IMR-90 (cell line): ENCODE measurements at regions not wholly inside any gene's neighbourhood (a gene's known extent, or its start where the extent isn't known, plus 50 kb on each side); places are given as distances from the start of the nearest gene placed in this dataset.

Source experiments
- ATAC-seq: fragments of 200-7000 bp; cut with Tn5 transposase; 2 replicates; pipeline ENCODE4 v1.9.1; 2020; ENCODE audit warnings: low read depth, mild to moderate bottlenecking, moderate library complexity
- BruUV-seq: library from RNA; stranded (reverse); fragments of 400-500 nt; replicated peaks from 2 replicates; lab custom pipeline; 2021; lab: Mats Ljungman, UMichigan
- CTCF ChIA-PET: fragments of 300-600 bp; formaldehyde crosslinking; extraction: SDS; loops from one replicate; lab custom pipeline; 2021; ENCODE audit warnings: antibody characterized with exemption; lab: Yijun Ruan, JAX
- POLR2A ChIA-PET: fragments of 300-600 bp; sonication (Branson Sonifier 250); formaldehyde crosslinking; loops from one replicate; lab custom pipeline; 2022; ENCODE audit warnings: antibody characterized with exemption; ENCODE audit not compliant: unreplicated experiment; lab: Charles Lee
- DNase-seq: peaks from one replicate; pipeline ENCODE4 v3.0.0; 2013
- H2AFZ ChIP-seq: replicated peaks from 2 replicates; pipeline ENCODE3; 2013; ENCODE audit warnings: low read length, mild to moderate bottlenecking; ENCODE audit not compliant: poor library complexity
- H2AK5ac ChIP-seq: 2 replicates; pipeline ENCODE4 v1.6.1; 2013; ENCODE audit warnings: low read depth, low read length, inconsistent platforms
- H2AK9ac ChIP-seq: replicated peaks from 2 replicates; pipeline ENCODE3; 2013; ENCODE audit warnings: mild to moderate bottlenecking, low read depth, low read length, moderate library complexity; ENCODE audit not compliant: poor library complexity
- H2BK120ac ChIP-seq: 2 replicates; pipeline ENCODE4 v1.6.1; 2013; ENCODE audit warnings: low read depth, low read length, inconsistent platforms
- H2BK15ac ChIP-seq: 3 replicates; pipeline ENCODE4 v1.6.1; 2013; ENCODE audit warnings: low read depth, low read length, inconsistent platforms
- H2BK20ac ChIP-seq: 2 replicates; pipeline ENCODE4 v1.6.1; 2013; ENCODE audit warnings: low read depth, mild to moderate bottlenecking, inconsistent platforms, low read length, moderate library complexity
- H2BK5ac ChIP-seq: 2 replicates; pipeline ENCODE4 v1.6.1; 2013; ENCODE audit warnings: mild to moderate bottlenecking, low read depth, low read length, inconsistent platforms; ENCODE audit not compliant: poor library complexity, severe bottlenecking
- H3K14ac ChIP-seq: replicated peaks from 2 replicates; pipeline ENCODE4 v1.6.1; 2013; ENCODE audit warnings: low read depth, low read length, inconsistent platforms
- H3K18ac ChIP-seq: 2 replicates; pipeline ENCODE4 v1.6.1; 2013; ENCODE audit warnings: low read depth, low read length, control low read depth
- H3K23ac ChIP-seq: 2 replicates; pipeline ENCODE4 v1.6.1; 2013; ENCODE audit warnings: low read depth, low read length, inconsistent platforms
- H3K27ac ChIP-seq: 2 replicates; pipeline ENCODE4 v1.5.1; 2013; ENCODE audit warnings: mild to moderate bottlenecking, control low read depth, low read length; ENCODE audit not compliant: insufficient read depth
- H3K27me3 ChIP-seq: 2 replicates; pipeline ENCODE4 v1.6.1; 2013; ENCODE audit warnings: low read length; ENCODE audit not compliant: control insufficient read depth, insufficient read depth
- H3K36me3 ChIP-seq: 2 replicates; pipeline ENCODE4 v1.6.1; 2013; ENCODE audit warnings: low read length, mixed read lengths; ENCODE audit not compliant: control insufficient read depth, insufficient read depth
- H3K4ac ChIP-seq: 2 replicates; pipeline ENCODE4 v1.6.1; 2013; ENCODE audit warnings: low read depth, low read length, inconsistent platforms
- H3K4me1 ChIP-seq: 2 replicates; pipeline ENCODE4 v1.6.1; 2013; ENCODE audit warnings: low read length, mixed read lengths; ENCODE audit not compliant: control insufficient read depth, insufficient read depth
- H3K4me2 ChIP-seq: 2 replicates; pipeline ENCODE4 v1.6.1; 2013; ENCODE audit warnings: low read depth, mild to moderate bottlenecking, control low read depth, low read length, moderate library complexity
- H3K4me3 ChIP-seq: 2 replicates; pipeline ENCODE4 v1.5.1; 2013; ENCODE audit warnings: low read depth, mild to moderate bottlenecking, control low read depth, low read length, moderate library complexity; ENCODE audit not compliant: insufficient read depth
- H3K56ac ChIP-seq: 2 replicates; pipeline ENCODE4 v1.6.1; 2013; ENCODE audit warnings: low read length, inconsistent platforms; ENCODE audit not compliant: insufficient read depth; ENCODE audit errors: extremely low read depth
- H3K79me1 ChIP-seq, 2 experiments: 2 replicates each; pipeline ENCODE4 v1.6.1; 2013; ENCODE audit warnings: low read length in 2 of 2, inconsistent platforms in 1 of 2, low read depth in 1 of 2
- H3K9ac ChIP-seq: 2 replicates; pipeline ENCODE4 v1.6.1; 2013; ENCODE audit warnings: low read depth, low read length, control low read depth
- H3K9me1 ChIP-seq: 2 replicates; pipeline ENCODE4 v1.6.1; 2013; ENCODE audit warnings: low read length, inconsistent platforms; ENCODE audit not compliant: insufficient read depth
- H3K9me3 ChIP-seq: 2 replicates; pipeline ENCODE4 v1.6.1; 2013; ENCODE audit warnings: low read length; ENCODE audit not compliant: control insufficient read depth, insufficient read depth
- H4K20me1 ChIP-seq: 2 replicates; pipeline ENCODE4 v1.6.1; 2013; ENCODE audit warnings: low read length, inconsistent platforms; ENCODE audit not compliant: insufficient read depth
- H4K5ac ChIP-seq: 2 replicates; pipeline ENCODE4 v1.6.1; 2013; ENCODE audit warnings: mild to moderate bottlenecking, low read depth, low read length, control low read depth
- H4K8ac ChIP-seq, 2 experiments: 2 replicates each; pipeline ENCODE4 v1.6.1; 2013; ENCODE audit warnings: low read depth in 2 of 2, low read length in 2 of 2, control low read depth in 1 of 2, inconsistent platforms in 1 of 2
- H4K91ac ChIP-seq: 2 replicates; pipeline ENCODE4 v1.6.1; 2013; ENCODE audit warnings: low read depth, low read length, inconsistent platforms; ENCODE audit not compliant: insufficient read depth
- BHLHE40 ChIP-seq: fragments of 150-350 bp; IDR thresholded peaks from 2 replicates; pipeline ENCODE4 v1.6.1; 2016; ENCODE audit warnings: mild to moderate bottlenecking, low read depth, low read length
- CHD1 ChIP-seq: IDR thresholded peaks from 2 replicates; pipeline ENCODE4 v1.6.1; 2012; ENCODE audit warnings: low read depth, low read length, improper control_type of control experiment
- FOS ChIP-seq: fragments of 150-350 bp; IDR thresholded peaks from 2 replicates; pipeline ENCODE4 v1.6.1; 2016; ENCODE audit warnings: low read depth, low read length
- MAFK ChIP-seq: IDR thresholded peaks from 2 replicates; pipeline ENCODE4 v1.6.1; 2012; ENCODE audit warnings: low read depth, low read length, improper control_type of control experiment
- NFE2L2 ChIP-seq: fragments of 150-350 bp; IDR thresholded peaks from 2 replicates; pipeline ENCODE4 v1.6.1; 2016; ENCODE audit warnings: low read depth, mild to moderate bottlenecking, low read length
- RCOR1 ChIP-seq: IDR thresholded peaks from 2 replicates; pipeline ENCODE4 v1.6.1; 2012; ENCODE audit warnings: mild to moderate bottlenecking, low read length, improper control_type of control experiment; ENCODE audit not compliant: insufficient replicate concordance
- SMC3 ChIP-seq: fragments of 150-350 bp; IDR thresholded peaks from 2 replicates; pipeline ENCODE4 v1.6.1; 2016; ENCODE audit warnings: low read depth, mild to moderate bottlenecking, antibody characterized with exemption, low read length, moderate library complexity
- USF2 ChIP-seq: fragments of 150-350 bp; IDR thresholded peaks from 2 replicates; pipeline ENCODE4 v1.6.1; 2017; ENCODE audit warnings: mild to moderate bottlenecking, antibody characterized with exemption, low read length, low read depth
- WGBS, 2 experiments: methylation state at CpG; one replicate each; pipeline versions ENCODE4 v1.1.5 to v1.1.7; 2013; ENCODE audit warnings: missing lambda C conversion rate in 2 of 2; ENCODE audit not compliant: insufficient read length in 1 of 2; ENCODE audit errors: extremely low coverage in 2 of 2; 5-methylcytosine and 5-hydroxymethylcytosine counted together
- dilution Hi-C: fragments of 300-500 bp; cut with HindIII; formaldehyde crosslinking; loops from one replicate; pipeline ENCODE4 v1.14.3; 2018; ENCODE audit warnings: low sequenced_read_pairs; ENCODE audit not compliant: unreplicated experiment
- in situ Hi-C: fragments of 300-500 bp; cut with MboI; formaldehyde crosslinking; loops from 3 replicates; pipeline ENCODE4 v1.14.3; 2019; ENCODE audit warnings: low sequenced_read_pairs, inconsistent platforms, mixed read lengths
- intact Hi-C: fragments of 100-400 bp; cut with micrococcal nuclease; formaldehyde crosslinking; loops from 2 replicates; pipeline ENCODE4 v1.10.0; 2022
- TF ChIP-seq, protein P1 (sequence below): conservative IDR thresholded peaks from 2 replicates; pipeline ENCODE4 v1.5.1; 2012; ENCODE audit warnings: mild to moderate bottlenecking, low read depth, low read length, improper control_type of control experiment

DNA sequence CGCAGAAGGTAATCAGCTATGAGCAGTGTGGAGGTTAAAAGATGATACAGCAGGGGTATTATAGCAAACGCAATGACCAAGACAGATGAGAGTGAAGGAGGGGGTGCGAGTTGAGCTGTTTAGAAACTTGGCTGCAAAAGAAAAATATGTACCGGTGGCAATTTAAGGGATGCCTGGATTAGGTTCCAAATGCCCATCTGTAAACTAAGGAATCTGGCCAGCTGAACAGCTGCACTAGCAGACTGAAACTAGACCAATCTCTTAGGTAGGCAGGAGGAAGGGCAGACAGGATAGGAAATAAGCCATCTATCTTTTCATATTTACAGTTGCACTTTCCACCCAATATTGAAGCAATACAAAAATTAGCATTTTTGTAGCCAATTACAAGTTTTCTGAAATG lies 407.6 kb downstream of the HTR1B start:
- H3K9ac ChIP-seq: no peak overlapping the region
- dilution Hi-C loops: no loop called here

More for the DNA sequence above, 407.6 kb downstream of the HTR1B start:
- no peak for TF ChIP-seq SMC3
- no peak for TF ChIP-seq USF2
- no peak for TF ChIP-seq FOS
- no peak for TF ChIP-seq CHD1
- TF ChIP-seq, protein P1, sequence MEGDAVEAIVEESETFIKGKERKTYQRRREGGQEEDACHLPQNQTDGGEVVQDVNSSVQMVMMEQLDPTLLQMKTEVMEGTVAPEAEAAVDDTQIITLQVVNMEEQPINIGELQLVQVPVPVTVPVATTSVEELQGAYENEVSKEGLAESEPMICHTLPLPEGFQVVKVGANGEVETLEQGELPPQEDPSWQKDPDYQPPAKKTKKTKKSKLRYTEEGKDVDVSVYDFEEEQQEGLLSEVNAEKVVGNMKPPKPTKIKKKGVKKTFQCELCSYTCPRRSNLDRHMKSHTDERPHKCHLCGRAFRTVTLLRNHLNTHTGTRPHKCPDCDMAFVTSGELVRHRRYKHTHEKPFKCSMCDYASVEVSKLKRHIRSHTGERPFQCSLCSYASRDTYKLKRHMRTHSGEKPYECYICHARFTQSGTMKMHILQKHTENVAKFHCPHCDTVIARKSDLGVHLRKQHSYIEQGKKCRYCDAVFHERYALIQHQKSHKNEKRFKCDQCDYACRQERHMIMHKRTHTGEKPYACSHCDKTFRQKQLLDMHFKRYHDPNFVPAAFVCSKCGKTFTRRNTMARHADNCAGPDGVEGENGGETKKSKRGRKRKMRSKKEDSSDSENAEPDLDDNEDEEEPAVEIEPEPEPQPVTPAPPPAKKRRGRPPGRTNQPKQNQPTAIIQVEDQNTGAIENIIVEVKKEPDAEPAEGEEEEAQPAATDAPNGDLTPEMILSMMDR: no peak
- TF ChIP-seq MAFK: no peak
- no peak for TF ChIP-seq BHLHE40
- TF ChIP-seq RCOR1: no peak
- no peak for TF ChIP-seq NFE2L2
- Histone ChIP-seq H3K18ac (no peak overlapping the region), H3K79me1 (no peaks in the 10 kb centered on the region), H4K20me1 (no peaks in the 10 kb centered on the region), H2AK9ac (no peak overlapping the region), H2AK5ac (no peak overlapping the region), H3K4me1 (0 out of 2 replicates have a peak, but pooled peaks cover 2% of the 10 kb centered on the region), H4K8ac (no peak overlapping the region), H3K27ac (no peak overlapping the region), H2BK5ac (no peak overlapping the region), H2BK15ac (no peak overlapping the region), H3K9me1 (no peaks in the 10 kb centered on the region), H3K23ac (no peak overlapping the region), H3K14ac (no peak overlapping the region), H4K5ac (no peak overlapping the region), H3K4me3 (no peak overlapping the region), H3K27me3 (no peaks in the 10 kb centered on the region), H2BK120ac (no peak overlapping the region), H3K56ac (no peak overlapping the region), H4K91ac (no peak overlapping the region), H2BK20ac (no peak overlapping the region), H2AFZ (no peak overlapping the region), H3K9me3 (peaks cover 2% of the 10 kb centered on the region; the same call in 1 of the 2 replicates), H3K36me3 (no peaks in the 10 kb centered on the region), H3K4me2 (no peak overlapping the region), H3K4ac (no peak overlapping the region)
- in situ Hi-C loops: no loop called here
- BruUV-seq: no TSS peak
- 75% methylated on average over 3 of the region's 4 CpGs; no CpG with 5 or more reads in 1 of the 2 experiments for WGBS, 2 experiments
- ATAC-seq: no peak
- ChIA-PET CTCF (no interaction called here), POLR2A (no interaction called here)
- intact Hi-C loops: no loop called here
- DNase-seq: no peak
